D721Med (cell line): ENCODE measurements at regions not wholly inside any gene's neighbourhood (a gene's known extent, or its start where the extent isn't known, plus 50 kb on each side); places are given as distances from the start of the nearest gene placed in this dataset.

Source experiments
- DNase-seq: peaks from one replicate; pipeline ENCODE4 v3.0.0; 2011; ENCODE audit warnings: low spot score; ENCODE audit not compliant: insufficient read length
- FAIRE-seq: peaks from 2 replicates; lab custom pipeline; 2011; peaks lifted over from hg19 to GRCh38; lab: Jason Lieb, UNC
- CTCF ChIP-seq: IDR thresholded peaks from 2 replicates; pipeline ENCODE4 v1.5.1; 2012; ENCODE audit warnings: mild to moderate bottlenecking, control low read depth; ENCODE audit not compliant: insufficient read depth; ENCODE audit errors: missing control alignments

- DNase-seq (no peak), FAIRE-seq (no peak)
Measured at GRCh38 chr1:223011505-223011856, 131.6 kb downstream of the TLR5 start.

GRCh38 chr1:223012176-223012788 lies 130.8 kb downstream of the TLR5 start:
- no peak for TF ChIP-seq CTCF
- DNase-seq (no peak), FAIRE-seq (no peak)

More at GRCh38 chr1:223011505-223011856, 131.6 kb downstream of the TLR5 start:
- no peak for TF ChIP-seq CTCF

- FAIRE-seq, result no peak
Measured at GRCh38 chr1:223012938-223013337, 130.1 kb downstream of the TLR5 start.

GRCh38 chr1:223014142-223014873 lies 128.7 kb downstream of the TLR5 start:
- no peak for TF ChIP-seq CTCF
- FAIRE-seq (no peak), DNase-seq (no peak)

More at GRCh38 chr1:223012938-223013337, 130.1 kb downstream of the TLR5 start:
- TF ChIP-seq CTCF, result no peak
- no peak for DNase-seq

GRCh38 chr1:223016381-223016780 lies 126.7 kb downstream of the TLR5 start:
- DNase-seq, result no peak
- no peak for FAIRE-seq
- TF ChIP-seq CTCF, result no peak

- TF ChIP-seq CTCF, result no peak
- DNase-seq, result no peak
- no peak for FAIRE-seq
Measured at GRCh38 chr1:223016890-223017289, 126.2 kb downstream of the TLR5 start.

- FAIRE-seq, result no peak
Measured at GRCh38 chr1:223017291-223017690, 125.8 kb downstream of the TLR5 start.

More at GRCh38 chr1:223017291-223017690, 125.8 kb downstream of the TLR5 start:
- TF ChIP-seq CTCF, result no peak
- DNase-seq, result no peak
